MM.1S (cell line): ENCODE measurements at regions not wholly inside any gene's neighbourhood (a gene's known extent, or its start where the extent isn't known, plus 50 kb on each side); places are given as distances from the start of the nearest gene placed in this dataset.
A peak's percentile ranks its signal among the peaks of the same experiment; 100 is the strongest.

ENCODE experiments used
- DNase-seq: peaks from one replicate; pipeline ENCODE4 v3.0.0-alpha.2; 2015
- H2AFZ ChIP-seq: fragments of 300-600 bp; sonication (generic); 2 replicates; pipeline ENCODE4 v1.6.0; 2016; ENCODE audit warnings: antibody characterized with exemption, low read length
- H3F3A ChIP-seq: fragments of 300-600 bp; sonication (generic); 2 replicates; pipeline ENCODE4 v1.6.1; 2016; ENCODE audit warnings: mild to moderate bottlenecking, antibody characterized with exemption, low read length, moderate library complexity, mixed read lengths; ENCODE audit not compliant: insufficient read depth
- H3K27ac ChIP-seq: fragments of 300-600 bp; sonication (generic); 2 replicates; pipeline ENCODE4 v1.5.1; 2016; ENCODE audit warnings: mild to moderate bottlenecking, low read length
- H3K27me3 ChIP-seq: fragments of 300-600 bp; sonication (generic); replicated peaks from 2 replicates; pipeline ENCODE4 v1.6.0; 2016; ENCODE audit warnings: low read length; ENCODE audit not compliant: insufficient read depth
- H3K36me3 ChIP-seq: fragments of 300-600 bp; sonication (generic); replicated peaks from 2 replicates; pipeline ENCODE4 v1.6.1; 2016; ENCODE audit warnings: mild to moderate bottlenecking, low read length, mixed read lengths; ENCODE audit not compliant: insufficient read depth
- H3K4me1 ChIP-seq: fragments of 300-600 bp; sonication (generic); 2 replicates; pipeline ENCODE4 v1.6.1; 2016; ENCODE audit warnings: low read length, mixed read lengths
- H3K4me2 ChIP-seq: fragments of 300-600 bp; sonication (generic); 2 replicates; pipeline ENCODE4 v1.6.0; 2016; ENCODE audit warnings: low read depth, low read length
- H3K4me3 ChIP-seq: fragments of 300-600 bp; sonication (generic); 2 replicates; pipeline ENCODE4 v1.5.1; 2016; ENCODE audit warnings: low read length, mixed read lengths
- H3K79me2 ChIP-seq: fragments of 300-600 bp; sonication (generic); 2 replicates; pipeline ENCODE4 v1.6.1; 2016; ENCODE audit warnings: mixed run types, low read length, mixed read lengths
- H3K9ac ChIP-seq: fragments of 300-600 bp; sonication (generic); 2 replicates; pipeline ENCODE4 v1.6.1; 2016; ENCODE audit warnings: low read length, mixed read lengths
- H3K9me2 ChIP-seq: fragments of 300-600 bp; sonication (generic); replicated peaks from 2 replicates; pipeline ENCODE4 v1.6.1; 2016; ENCODE audit warnings: mild to moderate bottlenecking, low read length, mixed read lengths; ENCODE audit not compliant: insufficient read depth
- H3K9me3 ChIP-seq: fragments of 300-600 bp; sonication (generic); replicated peaks from 2 replicates; pipeline ENCODE4 v1.6.1; 2016; ENCODE audit warnings: mild to moderate bottlenecking, low read length, mixed read lengths; ENCODE audit not compliant: insufficient read depth
- H4K20me1 ChIP-seq: fragments of 300-600 bp; sonication (generic); 2 replicates; pipeline ENCODE4 v1.6.1; 2016; ENCODE audit warnings: mild to moderate bottlenecking, low read length, moderate library complexity, mixed read lengths; ENCODE audit not compliant: insufficient read depth
- EZH2 ChIP-seq: fragments of 300-600 bp; sonication (generic); optimal IDR thresholded peaks from 2 replicates; pipeline ENCODE3; 2017; ENCODE audit warnings: low read depth, mild to moderate bottlenecking, antibody characterized with exemption, low read length, mixed read lengths
- EZH2phosphoT487 ChIP-seq: fragments of 300-600 bp; sonication (generic); IDR thresholded peaks from 2 replicates; pipeline ENCODE4 v1.6.1; 2018; ENCODE audit warnings: antibody characterized with exemption, low read length
- TF ChIP-seq, protein P1 (sequence below): fragments of 300-600 bp; sonication (generic); IDR thresholded peaks from 2 replicates; pipeline ENCODE4 v1.5.1; 2016; ENCODE audit warnings: antibody characterized with exemption, low read length, mixed read lengths

DNA sequence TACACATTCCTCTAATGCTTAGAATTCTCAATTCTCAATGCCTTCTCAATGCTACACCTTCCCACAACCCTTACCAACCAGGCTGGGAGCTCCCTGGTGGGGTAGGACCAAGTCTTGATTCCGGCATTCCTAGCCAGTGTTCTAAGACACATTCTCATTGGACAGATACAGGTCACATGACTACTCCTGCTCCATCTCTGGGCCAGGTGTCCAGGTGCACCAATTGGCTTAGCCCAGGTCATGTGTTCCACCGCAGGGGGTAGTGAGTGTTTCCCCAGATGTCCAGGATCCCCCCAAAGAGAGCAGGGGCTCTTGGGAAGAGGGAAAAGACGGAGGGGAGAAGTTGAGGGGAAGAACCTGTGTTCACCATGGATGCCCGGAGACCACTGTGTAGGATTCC, 58.7 kb upstream of the MLN start:
- no peaks in the 10 kb centered on the region for H3K27me3 ChIP-seq
- H3K9me3 ChIP-seq: no peaks in the 10 kb centered on the region
- no peak overlapping the region for H3K27ac ChIP-seq
- H3K79me2 ChIP-seq: no peaks in the 10 kb centered on the region
- no peak for DNase-seq
- H3K4me1 ChIP-seq: peaks cover 36% of the 10 kb centered on the region
- no peak overlapping the region for H3K9ac ChIP-seq
- H2AFZ ChIP-seq: no peak overlapping the region
- no peaks in the 10 kb centered on the region for H3K9me2 ChIP-seq
- no peak overlapping the region for H3K4me3 ChIP-seq
- no peaks in the 10 kb centered on the region for H4K20me1 ChIP-seq
- TF ChIP-seq, protein P1, sequence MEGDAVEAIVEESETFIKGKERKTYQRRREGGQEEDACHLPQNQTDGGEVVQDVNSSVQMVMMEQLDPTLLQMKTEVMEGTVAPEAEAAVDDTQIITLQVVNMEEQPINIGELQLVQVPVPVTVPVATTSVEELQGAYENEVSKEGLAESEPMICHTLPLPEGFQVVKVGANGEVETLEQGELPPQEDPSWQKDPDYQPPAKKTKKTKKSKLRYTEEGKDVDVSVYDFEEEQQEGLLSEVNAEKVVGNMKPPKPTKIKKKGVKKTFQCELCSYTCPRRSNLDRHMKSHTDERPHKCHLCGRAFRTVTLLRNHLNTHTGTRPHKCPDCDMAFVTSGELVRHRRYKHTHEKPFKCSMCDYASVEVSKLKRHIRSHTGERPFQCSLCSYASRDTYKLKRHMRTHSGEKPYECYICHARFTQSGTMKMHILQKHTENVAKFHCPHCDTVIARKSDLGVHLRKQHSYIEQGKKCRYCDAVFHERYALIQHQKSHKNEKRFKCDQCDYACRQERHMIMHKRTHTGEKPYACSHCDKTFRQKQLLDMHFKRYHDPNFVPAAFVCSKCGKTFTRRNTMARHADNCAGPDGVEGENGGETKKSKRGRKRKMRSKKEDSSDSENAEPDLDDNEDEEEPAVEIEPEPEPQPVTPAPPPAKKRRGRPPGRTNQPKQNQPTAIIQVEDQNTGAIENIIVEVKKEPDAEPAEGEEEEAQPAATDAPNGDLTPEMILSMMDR: no peak
- TF ChIP-seq EZH2 (no peak), EZH2phosphoT487 (no peak)
- no peaks in the 10 kb centered on the region for H3K36me3 ChIP-seq
- H3F3A ChIP-seq: peaks cover 18% of the 10 kb centered on the region
- H3K4me2 ChIP-seq: no peak overlapping the region

DNA sequence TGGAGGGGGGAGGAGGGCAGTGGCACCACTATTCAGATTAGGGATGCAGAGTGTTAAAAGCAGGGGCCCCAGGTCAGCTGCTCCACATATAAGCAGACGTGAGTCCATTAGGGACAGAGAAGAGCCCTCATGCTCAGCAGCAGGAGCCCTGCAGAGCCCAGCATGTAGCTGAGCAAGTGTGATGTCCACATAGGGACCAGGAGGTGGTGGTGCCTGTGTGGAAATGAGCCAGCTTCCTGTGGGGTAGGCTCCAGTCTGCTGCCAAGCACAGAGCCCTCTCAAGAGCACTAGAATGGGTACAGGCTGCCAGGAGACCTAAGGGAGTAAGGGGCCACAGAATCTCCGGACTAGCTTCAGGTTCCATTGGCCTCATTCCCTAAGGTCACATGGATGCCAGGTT, 57.9 kb upstream of the MLN start:
- 0 out of 2 replicates have a peak overlapping the region, but pooled peaks have one; percentile 35 for H2AFZ ChIP-seq
- H4K20me1 ChIP-seq: no peaks in the 10 kb centered on the region
- H3K36me3 ChIP-seq: no peaks in the 10 kb centered on the region
- peaks cover 18% of the 10 kb centered on the region for H3F3A ChIP-seq
- no peaks in the 10 kb centered on the region for H3K9me2 ChIP-seq
- no peak for DNase-seq
- peaks cover 44% of the 10 kb centered on the region for H3K4me1 ChIP-seq
- H3K27ac ChIP-seq: peak overlapping the region; percentile 71
- no peaks in the 10 kb centered on the region for H3K27me3 ChIP-seq
- no peaks in the 10 kb centered on the region for H3K79me2 ChIP-seq
- H3K4me3 ChIP-seq: no peak overlapping the region
- H3K9me3 ChIP-seq: no peaks in the 10 kb centered on the region
- H3K4me2 ChIP-seq: peak overlapping the region; percentile 43; the same call in 1 of the 2 replicates
- H3K9ac ChIP-seq: no peak overlapping the region
- TF ChIP-seq EZH2phosphoT487 (no peak), EZH2 (no peak)
- TF ChIP-seq, protein P1: no peak

DNA sequence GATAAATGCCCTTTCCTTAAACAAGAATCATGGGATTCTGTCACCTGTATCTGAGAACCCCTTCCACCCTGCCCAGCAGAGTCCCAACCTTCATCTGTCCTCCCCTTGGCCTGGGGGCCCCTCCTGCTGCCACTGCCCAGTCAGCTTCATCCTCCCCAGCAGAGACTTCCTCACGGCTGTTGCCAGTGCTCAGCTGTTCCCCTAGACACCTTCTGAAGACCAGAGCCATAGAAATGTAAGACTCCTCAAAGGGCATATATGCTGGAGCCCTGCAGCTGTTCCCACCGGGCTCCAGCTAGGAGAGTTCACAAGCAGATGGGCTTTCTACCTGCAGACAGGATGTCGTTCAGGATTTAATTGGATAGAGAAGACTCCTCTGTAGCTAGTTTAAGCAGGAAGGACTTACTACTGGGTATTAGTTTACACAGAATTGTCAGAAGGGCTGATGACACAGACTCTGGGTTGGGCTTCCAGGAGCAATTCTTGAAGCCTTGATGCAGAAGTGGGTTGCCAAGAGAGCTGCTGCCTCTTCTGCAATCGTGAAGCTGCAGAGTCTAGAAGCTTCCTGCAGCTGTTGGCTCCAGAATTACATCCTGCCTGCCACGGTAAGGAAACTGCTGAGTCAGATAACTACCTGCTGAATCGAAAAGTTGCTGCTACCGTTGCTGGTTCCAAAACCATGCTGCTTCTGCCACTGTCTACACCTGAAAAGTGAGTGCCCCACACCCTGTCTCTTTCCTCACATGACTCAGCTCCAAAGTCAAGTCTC, 57.1 kb upstream of the MLN start:
- Histone ChIP-seq H2AFZ (peak overlapping the region; percentile 46), H3K9ac (peak overlapping the region; percentile 22; the same call in 1 of the 2 replicates), H3K4me1 (peaks cover 52% of the 10 kb centered on the region), H3F3A (peaks cover 18% of the 10 kb centered on the region), H3K9me3 (no peaks in the 10 kb centered on the region), H3K27me3 (no peaks in the 10 kb centered on the region), H3K36me3 (no peaks in the 10 kb centered on the region), H3K4me3 (no peak overlapping the region), H4K20me1 (no peaks in the 10 kb centered on the region), H3K27ac (peak overlapping the region; percentile 71), H3K4me2 (peak overlapping the region; percentile 43; the same call in 1 of the 2 replicates), H3K79me2 (no peaks in the 10 kb centered on the region), H3K9me2 (no peaks in the 10 kb centered on the region)
- no peak for TF ChIP-seq EZH2phosphoT487
- no peak for TF ChIP-seq EZH2
- TF ChIP-seq, protein P1: no peak
- DNase-seq: peak; percentile 88
